ENCODE measurements at regions not wholly inside any gene's neighbourhood (a gene's known extent, or its start where the extent isn't known, plus 50 kb on each side); places are given as distances from the start of the nearest gene placed in this dataset.

DNA sequence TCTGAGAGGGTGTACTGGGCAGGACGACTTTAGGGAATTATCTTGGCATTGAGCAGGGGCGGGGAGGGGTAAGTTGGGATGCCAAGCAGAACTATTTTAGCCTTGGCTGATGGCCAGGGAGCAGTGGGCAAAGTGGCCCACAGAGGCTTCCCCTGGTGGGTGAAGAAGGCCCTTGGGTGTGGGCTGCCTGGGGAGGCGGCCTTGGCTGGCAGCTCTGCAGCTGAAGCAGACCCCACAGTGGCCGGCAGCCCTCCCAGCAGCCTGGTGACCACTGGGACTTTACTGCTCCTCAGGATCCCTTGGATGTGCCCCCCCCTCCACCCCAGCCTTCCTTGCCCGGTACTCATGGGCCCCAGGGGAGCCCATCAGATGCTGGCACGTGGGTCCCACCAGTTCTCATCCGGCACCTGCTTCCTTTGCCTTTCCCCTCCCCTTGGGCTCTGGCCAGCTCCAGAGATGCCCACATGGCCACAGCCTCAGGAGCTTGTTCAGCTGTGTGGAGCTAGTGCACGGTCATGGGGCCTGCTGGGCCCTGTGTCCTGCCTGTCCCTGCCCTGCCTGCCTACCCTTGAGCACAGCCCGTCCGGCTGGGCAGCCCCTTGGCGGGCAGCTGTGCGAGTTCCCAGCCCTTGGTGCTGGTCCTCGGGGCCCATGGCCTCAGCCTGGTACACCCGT is 122.1 kb upstream of the HS6ST1 start:
- no peak for ATAC-seq
- H3K27me3 ChIP-seq (ENCODE audit: insufficient read depth in 3 of 3, low read length in 2 of 3), result no peaks in the 10 kb centered on the region
- H3K4me3 ChIP-seq, result no peak overlapping the region
- H3K4me1 ChIP-seq, result peaks cover 2% of the 10 kb centered on the region
- H3K27ac ChIP-seq, result no peak overlapping the region
- 61 to 69% (median 68%) methylated on average over 13 to 14 of the region's 14 CpGs for WGBS, 3 donors
- H3K36me3 ChIP-seq (ENCODE audit: insufficient read depth in 1 of 2, low read depth in 1 of 2), result no peaks in the 10 kb centered on the region
- no peaks in the 10 kb centered on the region for H3K9me3 ChIP-seq
- intact Hi-C loops (cut with DNase I), result no loop called here
- no peak for DNase-seq
- TF ChIP-seq, protein P1, sequence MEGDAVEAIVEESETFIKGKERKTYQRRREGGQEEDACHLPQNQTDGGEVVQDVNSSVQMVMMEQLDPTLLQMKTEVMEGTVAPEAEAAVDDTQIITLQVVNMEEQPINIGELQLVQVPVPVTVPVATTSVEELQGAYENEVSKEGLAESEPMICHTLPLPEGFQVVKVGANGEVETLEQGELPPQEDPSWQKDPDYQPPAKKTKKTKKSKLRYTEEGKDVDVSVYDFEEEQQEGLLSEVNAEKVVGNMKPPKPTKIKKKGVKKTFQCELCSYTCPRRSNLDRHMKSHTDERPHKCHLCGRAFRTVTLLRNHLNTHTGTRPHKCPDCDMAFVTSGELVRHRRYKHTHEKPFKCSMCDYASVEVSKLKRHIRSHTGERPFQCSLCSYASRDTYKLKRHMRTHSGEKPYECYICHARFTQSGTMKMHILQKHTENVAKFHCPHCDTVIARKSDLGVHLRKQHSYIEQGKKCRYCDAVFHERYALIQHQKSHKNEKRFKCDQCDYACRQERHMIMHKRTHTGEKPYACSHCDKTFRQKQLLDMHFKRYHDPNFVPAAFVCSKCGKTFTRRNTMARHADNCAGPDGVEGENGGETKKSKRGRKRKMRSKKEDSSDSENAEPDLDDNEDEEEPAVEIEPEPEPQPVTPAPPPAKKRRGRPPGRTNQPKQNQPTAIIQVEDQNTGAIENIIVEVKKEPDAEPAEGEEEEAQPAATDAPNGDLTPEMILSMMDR (IDR thresholded peaks at IDR 0.05), result no peak

DNA sequence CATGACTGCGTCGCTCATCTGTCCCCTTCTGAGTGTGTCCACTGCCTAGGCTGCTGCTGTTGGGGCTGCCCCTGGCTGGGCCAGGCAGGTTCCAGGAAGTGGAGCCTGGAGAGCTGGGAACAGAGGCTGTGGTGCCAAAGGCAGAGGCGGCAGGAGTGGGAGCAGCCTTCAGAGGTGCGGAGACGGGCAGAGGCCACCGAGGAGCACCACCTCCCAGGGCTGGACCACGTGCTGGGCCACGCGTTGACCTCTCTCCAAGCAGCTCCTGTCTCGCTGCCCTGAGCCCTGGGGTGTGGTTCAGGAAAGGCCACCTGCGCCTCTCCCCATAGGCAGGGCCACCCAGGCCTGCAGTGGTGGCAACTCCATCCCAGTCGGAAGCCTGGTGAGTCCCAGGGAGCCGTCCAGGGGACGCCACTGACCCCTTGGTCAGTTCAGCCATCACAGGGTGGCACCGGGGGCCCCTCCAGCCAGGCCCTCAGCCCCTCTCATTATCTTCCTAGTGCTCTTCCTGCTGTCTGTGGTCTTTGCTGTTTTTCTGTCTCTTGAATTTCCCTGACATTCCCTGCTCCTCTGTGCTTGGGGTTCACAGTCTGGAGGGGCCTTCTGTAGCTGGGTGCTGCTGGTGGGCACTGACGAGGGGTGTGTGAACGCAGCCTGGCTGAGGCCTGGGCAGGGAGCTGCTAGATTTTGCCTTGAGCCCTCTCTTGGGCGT is 122.8 kb upstream of the HS6ST1 start:
- 93 to 95% (median 94%) methylated on average over 15 to 18 of the region's 18 CpGs for WGBS, 3 donors
- TF ChIP-seq, protein P1 (IDR thresholded peaks at IDR 0.05), result no peak
- no peak for DNase-seq
- Histone ChIP-seq H3K27me3 (ENCODE audit: insufficient read depth in 3 of 3, low read length in 2 of 3) (no peaks in the 10 kb centered on the region), H3K4me1 (peaks cover 2% of the 10 kb centered on the region), H3K36me3 (ENCODE audit: insufficient read depth in 1 of 2, low read depth in 1 of 2) (no peaks in the 10 kb centered on the region), H3K27ac (no peak overlapping the region), H3K9me3 (no peaks in the 10 kb centered on the region), H3K4me3 (no peak overlapping the region)
- intact Hi-C loops (cut with DNase I), result no loop called here
- ATAC-seq, result no peak

DNA sequence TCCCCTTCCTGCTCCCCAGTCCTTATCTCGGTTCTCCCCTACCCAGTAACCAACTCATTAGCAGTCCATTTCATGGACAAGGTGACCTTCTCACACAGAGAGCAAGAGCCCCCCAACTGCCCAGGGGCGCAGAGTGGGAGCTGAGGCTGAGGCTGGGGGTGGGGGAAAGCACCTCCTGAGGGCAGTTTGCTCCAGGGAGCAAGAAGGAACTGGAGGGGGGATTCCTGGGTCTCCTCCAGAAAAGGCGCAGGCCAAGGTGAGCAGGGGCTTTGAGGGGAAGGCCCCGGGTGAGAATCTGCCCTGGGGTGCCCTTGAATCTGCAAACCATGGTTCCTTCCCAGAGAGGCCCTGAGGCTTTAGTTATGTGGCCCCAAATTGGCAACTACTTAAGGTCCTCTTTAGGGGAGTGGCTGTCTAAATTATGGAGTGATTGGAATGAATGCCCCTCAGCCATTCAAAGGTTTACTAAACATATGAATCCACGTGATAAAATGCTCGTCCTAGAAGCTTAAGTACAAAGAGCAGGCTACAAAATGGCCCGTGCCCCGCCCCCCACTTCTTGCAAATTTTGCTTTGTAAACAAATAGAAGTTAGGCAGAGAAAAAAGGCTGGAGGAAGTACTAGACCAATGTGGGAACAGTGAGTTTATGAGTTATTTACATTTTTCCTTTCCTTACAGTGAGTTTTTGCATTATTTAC is 123.5 kb upstream of the HS6ST1 start:
- 81 to 93% (median 89%) methylated on average over 8 of the region's 8 CpGs for WGBS, 3 donors
- no peak for ATAC-seq
- H3K27me3 ChIP-seq (ENCODE audit: insufficient read depth in 3 of 3, low read length in 2 of 3), result no peaks in the 10 kb centered on the region

GRCh38 chr2:128442891-128443302 is 124.2 kb upstream of the HS6ST1 start:
- TF ChIP-seq, protein P1 (IDR thresholded peaks at IDR 0.05), result no peak
- 83 to 90% (median 84%) methylated on average over 10 of the region's 10 CpGs for WGBS, 3 donors
- Histone ChIP-seq H3K27ac (no peak overlapping the region), H3K4me3 (no peak overlapping the region), H3K27me3 (ENCODE audit: insufficient read depth in 3 of 3, low read length in 2 of 3) (no peaks in the 10 kb centered on the region), H3K9me3 (no peaks in the 10 kb centered on the region), H3K4me1 (peaks cover 2% of the 10 kb centered on the region), H3K36me3 (ENCODE audit: insufficient read depth in 1 of 2, low read depth in 1 of 2) (no peaks in the 10 kb centered on the region)
- ATAC-seq (no peak), DNase-seq (no peak)
- intact Hi-C loops (cut with DNase I), result no loop called here

More for the DNA sequence above, 123.5 kb upstream of the HS6ST1 start:
- H3K4me1 ChIP-seq, result peaks cover 2% of the 10 kb centered on the region
- H3K36me3 ChIP-seq (ENCODE audit: insufficient read depth in 1 of 2, low read depth in 1 of 2), result no peaks in the 10 kb centered on the region
- TF ChIP-seq, protein P1 (IDR thresholded peaks at IDR 0.05), result no peak
- no peak for DNase-seq
- H3K27ac ChIP-seq, result no peak overlapping the region
- no peak overlapping the region for H3K4me3 ChIP-seq
- no peaks in the 10 kb centered on the region for H3K9me3 ChIP-seq
- intact Hi-C loops (cut with DNase I), result no loop called here

Data from psoas muscle (tissue), 7 donors.